DOHH2 (cell line): ENCODE measurements at regions not wholly inside any gene's neighbourhood (a gene's known extent, or its start where the extent isn't known, plus 50 kb on each side); places are given as distances from the start of the nearest gene placed in this dataset.

Experiments used
- CTCF ChIP-seq: fragments of 200-600 bp; sonication (generic); IDR thresholded peaks from one replicate; pipeline ENCODE4 v1.5.1; 2014; ENCODE audit warnings: antibody characterized with exemption, mild to moderate bottlenecking, low read depth, low read length; ENCODE audit not compliant: poor library complexity, severe bottlenecking
- EZH2phosphoT487 ChIP-seq: fragments of 200-600 bp; sonication (generic); IDR thresholded peaks from 2 replicates; pipeline ENCODE4 v1.6.1; 2017; ENCODE audit warnings: borderline replicate concordance, mild to moderate bottlenecking, antibody characterized with exemption, low read length, moderate library complexity, mixed read lengths

- no peak for TF ChIP-seq CTCF
- no peak for TF ChIP-seq EZH2phosphoT487
Measured at GRCh38 chr4:170399581-170400293, 310.0 kb upstream of the AADAT start.
